HUES64 (cell line): ENCODE measurements at regions not wholly inside any gene's neighbourhood (a gene's known extent, or its start where the extent isn't known, plus 50 kb on each side); places are given as distances from the start of the nearest gene placed in this dataset.

Experiments
- H3K27ac ChIP-seq: 2 replicates; pipeline ENCODE4 v1.7.0; 2013; ENCODE audit warnings: low read depth, low read length, inconsistent platforms
- H3K27me3 ChIP-seq: 2 replicates; pipeline ENCODE4 v1.6.1; 2013; ENCODE audit warnings: mild to moderate bottlenecking, low read length; ENCODE audit not compliant: insufficient read depth
- H3K36me3 ChIP-seq: 2 replicates; pipeline ENCODE4 v1.6.1; 2013; ENCODE audit warnings: mild to moderate bottlenecking, low read length; ENCODE audit not compliant: insufficient read depth
- H3K4me1 ChIP-seq: 2 replicates; pipeline ENCODE4 v1.6.1; 2013; ENCODE audit warnings: mild to moderate bottlenecking, low read length, moderate library complexity; ENCODE audit not compliant: insufficient read depth
- H3K4me3 ChIP-seq: 2 replicates; pipeline ENCODE4 v1.5.1; 2013; ENCODE audit warnings: mild to moderate bottlenecking, low read length, moderate library complexity
- H3K9ac ChIP-seq: 2 replicates; pipeline ENCODE4 v1.6.1; 2013; ENCODE audit warnings: mild to moderate bottlenecking, low read depth, low read length
- H3K9me3 ChIP-seq: 2 replicates; pipeline ENCODE4 v1.6.1; 2013; ENCODE audit warnings: low read depth, low read length; ENCODE audit not compliant: insufficient read depth
- WGBS: fragments of 150-250, 120-280 bp; methylation state at CpG from one replicate; pipeline ENCODE4 v1.1.7; 2013; ENCODE audit warnings: missing lambda C conversion rate; 5-methylcytosine and 5-hydroxymethylcytosine counted together

DNA sequence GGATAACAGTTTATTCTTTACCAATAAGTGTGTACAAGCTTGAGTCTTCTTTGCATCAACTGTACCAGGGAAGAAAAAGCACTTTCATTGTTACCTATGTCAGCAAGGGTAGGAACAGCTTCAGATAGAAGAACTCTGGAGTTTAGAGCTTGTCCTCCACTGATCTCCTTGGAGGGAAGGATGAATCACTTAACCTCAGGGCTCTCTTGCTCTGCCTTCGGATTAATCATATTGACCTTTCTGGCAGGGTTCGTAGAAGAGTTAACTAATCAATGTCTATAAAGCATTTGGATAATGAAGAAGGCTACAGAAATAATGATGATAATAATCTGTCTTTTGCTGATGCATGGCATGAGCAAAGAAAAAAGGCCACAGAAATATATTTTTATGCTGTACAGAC is 339.5 kb upstream of the TPK1 start:
- no peaks in the 10 kb centered on the region for H3K9me3 ChIP-seq
- no peaks in the 10 kb centered on the region for H3K4me1 ChIP-seq
- H3K9ac ChIP-seq = no peak overlapping the region
- no peak overlapping the region for H3K27ac ChIP-seq
- H3K27me3 ChIP-seq = no peaks in the 10 kb centered on the region
- H3K4me3 ChIP-seq = no peak overlapping the region
- H3K36me3 ChIP-seq = no peaks in the 10 kb centered on the region
- WGBS = 88% methylated on average over 2 of the region's 2 CpGs

DNA sequence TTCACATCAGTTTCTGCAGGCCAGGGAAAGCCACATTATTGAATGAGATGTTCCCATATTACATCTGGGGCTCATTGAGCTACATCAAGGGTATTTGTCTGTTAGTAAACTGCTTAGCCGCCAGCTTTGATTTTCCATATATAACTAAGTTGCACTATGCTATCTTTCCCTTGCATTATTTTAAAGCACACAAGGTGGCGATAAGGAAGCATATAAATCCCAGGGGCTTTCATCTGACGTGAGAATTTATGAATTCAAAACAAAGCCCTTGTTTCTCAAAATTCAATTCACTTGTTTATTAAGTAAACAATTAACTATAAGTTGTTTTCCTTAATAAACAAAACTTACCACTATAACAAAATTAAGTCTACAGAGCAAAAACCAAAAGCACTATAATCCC is 334.1 kb upstream of the TPK1 start:
- H3K9me3 ChIP-seq = no peaks in the 10 kb centered on the region
- no peak overlapping the region for H3K9ac ChIP-seq
- no peak overlapping the region for H3K4me3 ChIP-seq
- H3K4me1 ChIP-seq = no peaks in the 10 kb centered on the region
- WGBS = 87% methylated on average over 3 of the region's 3 CpGs
- no peak overlapping the region for H3K27ac ChIP-seq
- no peaks in the 10 kb centered on the region for H3K36me3 ChIP-seq
- no peaks in the 10 kb centered on the region for H3K27me3 ChIP-seq

DNA sequence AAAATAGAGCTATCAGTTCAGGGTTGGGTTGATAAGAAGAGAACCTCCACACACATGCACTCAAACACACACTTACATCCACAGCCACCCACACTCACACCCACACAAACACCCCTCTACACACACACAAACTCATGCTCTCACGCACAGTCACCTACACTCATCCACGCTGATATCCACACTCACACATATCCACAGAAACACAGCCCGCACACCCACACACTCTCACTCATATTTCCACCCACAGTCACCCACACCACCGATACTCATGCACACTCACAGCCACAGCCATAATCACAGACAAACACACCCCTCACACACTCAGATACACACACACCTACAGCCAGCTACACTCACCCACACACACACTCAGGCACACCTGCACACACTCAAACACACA is 333.0 kb upstream of the TPK1 start:
- no peak overlapping the region for H3K9ac ChIP-seq

DNA sequence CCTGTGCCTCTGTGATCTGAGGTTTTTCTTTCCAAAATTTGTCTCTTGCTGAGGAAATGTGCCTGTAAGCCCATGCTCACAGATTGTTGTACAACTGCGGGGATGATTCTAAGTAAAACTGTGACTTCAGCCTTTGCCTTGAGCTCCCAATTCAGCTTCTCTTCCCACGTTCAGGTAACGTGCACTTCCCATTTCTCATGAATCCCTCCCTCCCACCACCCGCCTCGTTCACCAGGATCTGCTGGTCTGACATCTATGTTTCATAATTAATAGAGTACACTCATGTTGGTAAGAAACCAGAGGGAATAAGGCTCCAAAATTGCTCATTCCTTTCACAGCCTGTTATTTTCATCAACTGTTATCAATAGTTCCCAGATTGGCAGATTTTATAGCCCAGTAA is 332.6 kb upstream of the TPK1 start:
- WGBS = 82% methylated on average over 5 of the region's 5 CpGs

More for the DNA sequence above, 333.0 kb upstream of the TPK1 start:
- WGBS = 96% methylated on average over 4 of the region's 4 CpGs
- H3K36me3 ChIP-seq = no peaks in the 10 kb centered on the region
- no peaks in the 10 kb centered on the region for H3K27me3 ChIP-seq
- H3K4me1 ChIP-seq = no peaks in the 10 kb centered on the region
- H3K9me3 ChIP-seq = no peaks in the 10 kb centered on the region
- H3K27ac ChIP-seq = no peak overlapping the region
- no peak overlapping the region for H3K4me3 ChIP-seq

DNA sequence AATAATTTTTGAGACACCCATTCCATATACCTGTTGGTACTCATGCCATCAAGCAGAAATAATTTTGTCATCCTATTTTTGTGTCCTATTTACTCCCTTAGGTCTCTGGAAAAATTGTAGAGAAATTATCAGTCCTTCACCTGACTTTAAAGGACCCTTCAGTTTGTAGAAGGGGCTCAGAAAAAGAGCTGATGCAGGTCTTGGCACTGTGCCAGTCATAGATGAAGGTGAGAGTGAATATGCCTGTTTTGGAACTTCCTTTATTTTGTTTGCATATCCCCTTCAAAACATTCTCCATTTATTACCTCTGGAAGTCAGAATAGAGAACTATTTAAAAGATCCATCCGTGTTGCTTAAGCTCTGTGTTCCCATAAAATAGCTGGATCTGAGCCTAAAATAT is 321.0 kb upstream of the TPK1 start:
- Histone ChIP-seq H3K9ac (no peak overlapping the region), H3K36me3 (no peaks in the 10 kb centered on the region), H3K9me3 (no peaks in the 10 kb centered on the region), H3K27me3 (no peaks in the 10 kb centered on the region), H3K4me3 (no peak overlapping the region), H3K27ac (no peak overlapping the region), H3K4me1 (no peaks in the 10 kb centered on the region)
- 82% methylated on average over 1 of the region's 1 CpG for WGBS

More for the DNA sequence above, 332.6 kb upstream of the TPK1 start:
- H3K4me3 ChIP-seq = no peak overlapping the region
- H3K36me3 ChIP-seq = no peaks in the 10 kb centered on the region
- H3K4me1 ChIP-seq = no peaks in the 10 kb centered on the region
- H3K27ac ChIP-seq = no peak overlapping the region
- no peaks in the 10 kb centered on the region for H3K27me3 ChIP-seq
- H3K9me3 ChIP-seq = no peaks in the 10 kb centered on the region
- H3K9ac ChIP-seq = no peak overlapping the region

DNA sequence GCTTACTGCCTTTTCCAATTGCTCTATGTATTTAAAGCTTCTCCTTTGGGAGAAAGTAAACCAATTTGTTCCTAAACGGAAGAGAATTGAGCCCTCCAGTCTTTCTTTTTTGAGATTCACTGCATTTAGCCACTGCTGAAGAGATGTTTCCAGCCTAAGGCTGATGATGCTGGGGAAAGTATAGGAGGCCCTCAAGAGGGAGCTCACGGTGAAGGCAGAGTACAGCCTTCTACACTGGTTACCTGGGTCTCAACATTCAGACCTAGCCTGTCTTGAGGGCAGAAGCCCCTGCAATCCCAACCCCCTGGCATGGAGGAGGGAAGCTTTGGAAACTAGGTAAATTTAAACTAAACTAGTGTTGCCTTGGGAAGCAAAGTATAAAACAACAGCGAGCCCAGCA is 316.7 kb upstream of the TPK1 start:
- H3K9me3 ChIP-seq = no peaks in the 10 kb centered on the region
- no peaks in the 10 kb centered on the region for H3K4me1 ChIP-seq
- 84% methylated on average over 3 of the region's 3 CpGs for WGBS
- H3K9ac ChIP-seq = no peak overlapping the region
- H3K36me3 ChIP-seq = no peaks in the 10 kb centered on the region
- no peak overlapping the region for H3K4me3 ChIP-seq
- H3K27ac ChIP-seq = no peak overlapping the region
- no peaks in the 10 kb centered on the region for H3K27me3 ChIP-seq

DNA sequence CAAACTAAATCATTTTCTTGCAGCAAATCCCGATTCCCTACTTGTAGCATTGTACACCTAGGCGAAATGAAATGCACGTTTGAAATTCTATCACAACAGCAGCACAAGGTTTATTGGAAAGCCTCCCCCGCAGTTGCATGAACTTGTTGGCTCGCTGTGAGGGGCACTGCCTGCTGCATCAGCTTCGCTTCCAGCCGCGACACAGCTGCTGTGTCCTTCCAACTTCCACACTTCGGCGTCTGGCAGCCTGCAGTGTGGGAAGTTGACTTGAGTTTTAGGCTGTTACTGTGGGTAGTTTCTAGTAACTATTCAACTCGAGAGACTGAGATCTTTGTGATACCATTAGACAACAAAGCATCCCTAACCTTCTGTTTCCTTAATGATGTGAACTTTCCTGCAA is 315.8 kb upstream of the TPK1 start:
- H3K27ac ChIP-seq = no peak overlapping the region
- no peak overlapping the region for H3K4me3 ChIP-seq
- H3K4me1 ChIP-seq = no peaks in the 10 kb centered on the region
- no peaks in the 10 kb centered on the region for H3K9me3 ChIP-seq
- no peak overlapping the region for H3K9ac ChIP-seq
- WGBS = 89% methylated on average over 10 of the region's 11 CpGs
- no peaks in the 10 kb centered on the region for H3K36me3 ChIP-seq
- H3K27me3 ChIP-seq = no peaks in the 10 kb centered on the region

DNA sequence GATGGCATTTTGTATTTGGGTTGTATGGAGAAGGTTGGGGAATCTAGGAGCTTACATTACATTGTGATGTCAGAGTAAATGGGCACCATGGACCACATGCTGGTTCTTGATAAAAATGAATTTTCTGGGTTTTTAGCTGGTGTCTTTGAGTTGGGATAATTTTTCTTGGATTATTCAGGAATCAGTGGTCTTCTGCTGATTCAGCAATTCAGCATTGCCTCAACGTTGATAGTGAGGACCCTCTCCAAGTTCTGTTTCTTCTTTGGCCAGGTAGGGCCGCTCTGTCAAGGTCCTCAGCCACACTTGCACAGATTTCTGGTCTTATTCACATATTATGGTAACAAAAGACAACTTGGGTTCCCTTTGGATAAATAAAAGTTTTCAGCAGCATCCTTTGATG is 312.0 kb upstream of the TPK1 start:
- no peak overlapping the region for H3K9ac ChIP-seq
- H3K4me3 ChIP-seq = no peak overlapping the region
- no peaks in the 10 kb centered on the region for H3K36me3 ChIP-seq
- WGBS = 91% methylated on average over 2 of the region's 2 CpGs
- no peak overlapping the region for H3K27ac ChIP-seq
- H3K4me1 ChIP-seq = no peaks in the 10 kb centered on the region
- H3K27me3 ChIP-seq = no peaks in the 10 kb centered on the region
- H3K9me3 ChIP-seq = no peaks in the 10 kb centered on the region

DNA sequence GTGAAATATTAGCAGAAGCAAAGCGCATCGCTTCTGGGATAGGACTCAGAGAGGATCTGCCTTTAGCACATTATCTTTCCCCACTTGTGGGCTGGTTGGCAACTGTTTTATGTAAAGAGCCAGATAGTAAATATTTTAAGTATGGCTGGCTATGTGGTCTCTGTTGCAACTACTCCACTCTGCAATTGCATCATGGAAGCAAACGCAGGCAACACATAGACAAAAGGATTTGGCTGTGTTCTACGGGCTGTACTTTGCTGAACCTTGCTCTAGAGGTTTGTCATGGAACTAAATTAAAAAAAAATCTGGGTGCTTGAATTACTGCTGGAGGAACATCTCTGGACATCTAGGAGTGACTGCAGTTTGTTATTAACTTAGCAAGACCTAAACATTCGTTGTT is 307.8 kb upstream of the TPK1 start:
- 95% methylated on average over 5 of the region's 5 CpGs for WGBS
- H3K4me1 ChIP-seq = peaks cover 7% of the 10 kb centered on the region; the same call in 1 of the 2 replicates
- no peak overlapping the region for H3K27ac ChIP-seq
- no peak overlapping the region for H3K9ac ChIP-seq
- H3K4me3 ChIP-seq = no peak overlapping the region
- H3K36me3 ChIP-seq = no peaks in the 10 kb centered on the region
- H3K9me3 ChIP-seq = no peaks in the 10 kb centered on the region
- no peaks in the 10 kb centered on the region for H3K27me3 ChIP-seq

DNA sequence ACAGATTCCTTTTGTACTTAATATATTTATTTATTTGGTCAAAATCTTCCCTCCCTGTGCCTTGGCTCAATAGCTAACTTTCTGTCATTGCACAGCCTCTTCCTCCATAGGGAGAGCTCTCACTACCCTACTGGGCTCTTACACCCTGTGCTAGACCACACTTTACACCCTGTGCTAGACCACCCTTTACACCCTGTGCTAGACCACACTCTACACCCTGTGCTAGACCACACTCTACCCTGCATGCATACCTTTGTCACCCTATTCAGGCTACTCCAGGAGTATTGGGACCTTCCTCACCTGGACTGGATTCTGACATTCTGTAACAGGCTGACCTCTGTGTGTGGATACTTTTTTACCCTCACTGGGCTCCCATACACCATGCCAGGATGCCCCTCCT is 298.5 kb upstream of the TPK1 start:
- H3K9ac ChIP-seq = no peak overlapping the region
- no peaks in the 10 kb centered on the region for H3K36me3 ChIP-seq
- no peak overlapping the region for H3K27ac ChIP-seq
- no peaks in the 10 kb centered on the region for H3K4me1 ChIP-seq
- H3K4me3 ChIP-seq = no peak overlapping the region
- no peaks in the 10 kb centered on the region for H3K27me3 ChIP-seq
- no peaks in the 10 kb centered on the region for H3K9me3 ChIP-seq

DNA sequence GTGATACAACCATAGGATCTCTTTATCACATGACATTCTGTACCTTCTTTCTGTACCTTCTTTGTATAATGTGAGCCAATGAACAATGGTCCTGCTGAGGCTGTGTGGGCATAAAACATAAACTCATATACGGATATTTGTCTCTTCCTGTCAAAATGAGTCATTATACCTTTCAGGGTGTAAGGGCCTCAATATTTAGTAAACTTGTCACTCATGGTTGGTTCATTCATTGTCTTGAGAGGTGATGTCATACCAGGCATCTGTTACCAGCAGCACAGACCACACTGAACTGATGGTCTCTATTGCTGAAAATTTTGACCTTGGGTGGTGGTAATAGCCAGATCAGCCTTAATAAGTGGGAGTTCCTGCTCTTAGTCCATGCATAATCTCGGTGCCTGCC is 287.6 kb upstream of the TPK1 start:
- WGBS = 94% methylated on average over 2 of the region's 2 CpGs
- no peaks in the 10 kb centered on the region for H3K9me3 ChIP-seq

DNA sequence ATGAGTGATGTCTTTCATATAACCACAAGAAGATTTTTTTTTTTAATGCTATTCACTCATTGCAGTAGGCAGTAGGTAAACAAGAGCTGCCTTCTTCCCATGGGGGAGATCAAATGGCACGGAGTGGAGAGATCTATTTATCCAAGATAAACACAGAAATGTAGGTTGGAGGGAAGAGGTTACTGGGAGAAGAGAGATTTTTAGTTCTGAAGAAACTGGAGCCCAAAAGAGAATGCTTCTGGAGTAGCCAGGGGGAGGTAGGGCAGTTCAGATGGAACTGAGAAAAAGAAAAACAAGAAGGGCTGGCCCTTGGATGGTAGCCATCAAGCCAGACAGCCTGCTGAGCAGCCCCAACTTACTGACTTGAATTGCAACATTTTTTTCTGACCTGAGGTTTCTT is 270.1 kb upstream of the TPK1 start:
- 86% methylated on average over 1 of the region's 1 CpG for WGBS
- Histone ChIP-seq H3K9ac (no peak overlapping the region), H3K27me3 (no peaks in the 10 kb centered on the region), H3K4me3 (no peak overlapping the region), H3K9me3 (no peaks in the 10 kb centered on the region), H3K4me1 (no peaks in the 10 kb centered on the region), H3K36me3 (no peaks in the 10 kb centered on the region), H3K27ac (no peak overlapping the region)

More for the DNA sequence above, 287.6 kb upstream of the TPK1 start:
- H3K9ac ChIP-seq = no peak overlapping the region
- H3K36me3 ChIP-seq = no peaks in the 10 kb centered on the region
- no peak overlapping the region for H3K4me3 ChIP-seq
- H3K4me1 ChIP-seq = no peaks in the 10 kb centered on the region
- H3K27me3 ChIP-seq = no peaks in the 10 kb centered on the region
- H3K27ac ChIP-seq = no peak overlapping the region
